ENCODE measurements at regions not wholly inside any gene's neighbourhood (a gene's known extent, or its start where the extent isn't known, plus 50 kb on each side); places are given as distances from the start of the nearest gene placed in this dataset.
"Not testable (repeated sequence)": the region's sequence is repeated elsewhere in the genome, so short reads cannot be mapped to it uniquely, and the experiment has no call there.

- DNase-seq (ENCODE audit: extremely low read depth in 1 of 11, low read depth in 9 of 11, low spot score in 4 of 11), result peak in 7 of 11 donors; percentile 7 to 50 (median 40)
Measured at GRCh38 chrX:3815896-3816664, 102.6 kb upstream of the PRKX start.

DNA sequence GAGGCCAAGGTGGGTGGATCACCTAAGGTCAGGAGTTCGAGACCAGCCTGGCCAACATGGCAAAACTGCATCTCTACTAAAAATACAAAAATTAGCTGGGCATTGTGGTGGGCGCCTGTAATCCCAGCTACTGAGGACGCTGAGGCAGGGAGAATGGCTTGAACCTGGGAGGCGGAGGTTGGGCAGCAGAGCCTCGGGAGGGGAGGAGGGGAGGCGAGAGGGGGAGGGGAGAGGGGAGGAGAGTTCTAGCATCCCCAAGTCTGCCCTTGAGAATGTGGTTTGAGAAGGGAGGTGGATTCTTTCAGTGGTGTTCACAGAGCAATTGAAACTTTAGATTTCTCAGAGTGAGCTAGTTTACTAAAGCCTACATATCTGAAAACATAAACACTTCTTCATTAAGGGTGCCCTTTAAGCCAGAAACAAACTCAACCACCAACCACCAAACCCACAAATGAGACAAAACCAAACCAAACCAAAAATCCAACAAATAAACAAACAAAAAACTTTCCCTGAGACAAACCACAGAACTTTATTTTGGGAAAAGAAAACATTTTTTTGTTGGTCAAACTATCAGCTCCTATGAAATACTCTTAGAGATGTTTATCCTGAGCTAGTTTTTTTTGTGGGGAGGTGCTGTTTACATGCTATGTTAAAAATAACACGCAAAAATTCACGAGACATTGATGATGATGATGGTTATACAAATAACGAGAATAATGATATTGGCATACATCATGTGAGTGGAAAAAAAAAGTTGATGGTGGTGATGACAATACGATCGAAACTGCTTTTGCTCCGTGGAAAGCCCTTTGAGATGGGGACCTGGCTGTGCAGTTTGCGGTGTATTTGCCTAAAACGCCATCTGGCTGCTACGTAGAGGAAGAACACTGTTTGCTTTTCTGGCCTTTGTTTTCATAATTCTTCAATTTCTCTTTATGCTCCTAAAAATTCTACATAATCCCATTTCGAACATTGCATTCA, 98.2 kb upstream of the PRKX start:
- peak in 1 of 11 donors; percentile 17 for DNase-seq (ENCODE audit: extremely low read depth in 1 of 11, low read depth in 9 of 11, low spot score in 4 of 11)

GRCh38 chrX:3807906-3808305, 94.5 kb upstream of the PRKX start:
- no peak for DNase-seq (ENCODE audit: extremely low read depth in 1 of 11, low read depth in 9 of 11, low spot score in 4 of 11)

DNA sequence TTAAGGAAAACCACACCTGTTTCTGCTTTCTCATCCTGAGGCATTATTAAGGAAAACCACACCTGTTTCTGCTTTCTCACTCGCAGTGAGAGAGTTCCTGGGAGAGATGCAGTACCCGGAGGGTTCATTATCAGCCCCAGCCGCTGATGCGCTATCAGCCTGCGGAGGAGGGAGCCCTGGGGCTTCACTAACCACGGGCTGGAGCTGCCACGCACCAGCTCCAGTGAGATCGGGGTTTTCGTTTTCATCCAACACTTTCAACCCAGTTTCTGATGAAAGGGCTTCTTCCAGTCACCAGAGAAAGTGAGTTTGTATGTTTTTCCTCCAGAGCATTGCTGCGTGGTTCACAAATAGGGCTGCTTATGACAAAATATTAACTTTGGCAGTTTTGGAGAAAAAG, 93.2 kb upstream of the PRKX start:
- no peak for DNase-seq (ENCODE audit: extremely low read depth in 1 of 11, low read depth in 9 of 11, low spot score in 4 of 11)

GRCh38 chrX:3803713-3804112, 90.3 kb upstream of the PRKX start:
- no peak for DNase-seq (ENCODE audit: extremely low read depth in 1 of 11, low read depth in 9 of 11, low spot score in 4 of 11)

- DNase-seq (ENCODE audit: extremely low read depth in 1 of 11, low read depth in 9 of 11, low spot score in 4 of 11), result no peak
Measured at GRCh38 chrX:3803305-3803704, 89.9 kb upstream of the PRKX start.

- DNase-seq (ENCODE audit: extremely low read depth in 1 of 11, low read depth in 9 of 11, low spot score in 4 of 11), result not testable (repeated sequence)
Measured at GRCh38 chrX:3795411-3795810, 82.0 kb upstream of the PRKX start.

GRCh38 chrX:3791449-3791848, 78.0 kb upstream of the PRKX start:
- no peak for DNase-seq (ENCODE audit: extremely low read depth in 1 of 11, low read depth in 9 of 11, low spot score in 4 of 11)

DNA sequence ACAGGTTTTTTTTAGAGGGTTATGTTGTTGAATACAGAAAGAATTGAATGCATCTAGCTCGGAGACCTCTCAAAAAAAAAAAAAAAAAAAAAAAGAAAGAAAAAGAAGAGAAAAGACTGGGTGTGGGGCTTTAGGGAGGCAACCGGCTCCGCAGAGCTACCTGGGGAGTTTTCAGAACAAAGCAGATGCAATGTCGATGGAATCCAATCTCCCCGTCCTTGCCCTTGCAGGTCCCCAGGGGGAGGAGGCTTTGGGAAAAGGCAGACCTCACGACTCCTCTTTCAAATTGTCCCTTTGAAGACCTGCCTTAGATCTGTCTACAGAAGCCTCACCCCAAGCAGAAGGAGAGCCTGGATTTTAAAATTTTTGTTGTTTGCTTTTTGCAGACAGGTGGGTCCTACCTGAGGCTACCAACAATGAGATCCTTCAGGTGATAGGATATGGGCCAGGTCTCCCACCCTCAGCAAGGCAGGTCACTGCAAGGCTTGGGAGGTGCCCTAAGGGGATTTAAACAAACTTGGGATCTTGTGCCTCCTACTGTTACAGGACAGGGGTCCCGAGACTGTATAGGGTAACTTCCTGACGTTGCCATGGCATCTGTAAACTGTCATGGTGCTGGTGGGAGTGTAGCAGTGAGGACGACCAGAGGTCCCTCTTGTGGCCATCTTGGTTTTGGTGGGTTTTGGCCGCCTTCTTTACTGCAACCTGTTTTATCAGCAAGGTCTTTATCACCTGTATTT, 75.2 kb upstream of the PRKX start:
- DNase-seq (ENCODE audit: extremely low read depth in 1 of 11, low read depth in 9 of 11, low spot score in 4 of 11), result no peak

- no peak for DNase-seq (ENCODE audit: extremely low read depth in 1 of 11, low read depth in 9 of 11, low spot score in 4 of 11)
Measured at GRCh38 chrX:3787856-3788255, 74.4 kb upstream of the PRKX start.

- DNase-seq (ENCODE audit: extremely low read depth in 1 of 11, low read depth in 9 of 11, low spot score in 4 of 11), result not testable (repeated sequence)
Measured at GRCh38 chrX:3785822-3786221, 72.4 kb upstream of the PRKX start.

DNA sequence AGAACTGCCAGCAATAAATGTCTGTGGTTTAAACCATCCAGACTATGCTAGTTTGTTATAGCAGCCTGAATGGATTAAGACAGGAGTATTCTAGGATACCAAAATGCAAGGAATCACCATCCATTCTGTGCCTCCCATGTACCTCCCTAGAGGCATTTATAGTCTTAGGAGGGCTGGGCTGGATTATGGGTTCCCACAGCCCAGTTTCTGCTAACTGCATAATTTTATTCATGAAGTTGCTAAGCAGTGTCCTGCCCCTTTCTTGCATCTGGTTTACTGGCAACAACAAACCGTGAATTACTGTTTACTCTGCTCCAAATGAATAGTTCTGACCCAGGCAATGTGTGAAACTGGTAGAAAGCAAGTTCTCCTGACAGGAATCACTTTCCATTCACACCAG, 67.1 kb upstream of the PRKX start:
- no peak for DNase-seq (ENCODE audit: extremely low read depth in 1 of 11, low read depth in 9 of 11, low spot score in 4 of 11)

GRCh38 chrX:3779546-3779945, 66.1 kb upstream of the PRKX start:
- no peak for DNase-seq (ENCODE audit: extremely low read depth in 1 of 11, low read depth in 9 of 11, low spot score in 4 of 11)

GRCh38 chrX:3777416-3777815, 64.0 kb upstream of the PRKX start:
- no peak for DNase-seq (ENCODE audit: extremely low read depth in 1 of 11, low read depth in 9 of 11, low spot score in 4 of 11)

GRCh38 chrX:3771766-3772165, 58.3 kb upstream of the PRKX start:
- no peak for DNase-seq (ENCODE audit: extremely low read depth in 1 of 11, low read depth in 9 of 11, low spot score in 4 of 11)

DNA sequence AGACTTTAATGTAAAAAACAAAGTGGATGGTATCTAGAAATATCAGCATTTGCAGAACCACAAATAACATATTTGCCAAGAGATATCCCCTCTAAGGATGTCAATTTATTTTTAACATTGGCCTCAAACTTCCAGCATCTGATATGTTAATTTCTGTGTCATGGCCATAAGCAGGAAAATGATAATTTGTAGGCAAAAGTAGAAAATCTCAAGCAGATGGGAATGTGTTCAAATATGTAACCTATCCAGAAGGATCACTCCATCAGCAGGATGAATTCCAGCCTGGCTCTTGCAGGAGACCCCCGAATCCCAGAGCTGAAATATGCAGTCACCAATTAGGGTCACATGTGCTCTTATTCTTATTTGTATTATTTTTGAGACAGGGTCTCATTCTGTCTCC, 55.4 kb upstream of the PRKX start:
- DNase-seq (ENCODE audit: extremely low read depth in 1 of 11, low read depth in 9 of 11, low spot score in 4 of 11), result no peak
